H9 (cell line): ENCODE measurements at regions not wholly inside any gene's neighbourhood (a gene's known extent, or its start where the extent isn't known, plus 50 kb on each side); places are given as distances from the start of the nearest gene placed in this dataset.

ENCODE experiments used
- DNase-seq: peaks from one replicate; pipeline ENCODE4 v3.0.0-alpha.2; 2017
- H2AFZ ChIP-seq: one replicate; pipeline ENCODE4 v1.6.1; 2013; ENCODE audit warnings: mild to moderate bottlenecking, low read length, control low read depth, moderate library complexity
- H2AK5ac ChIP-seq: 2 replicates; pipeline ENCODE4 v1.6.1; 2013; ENCODE audit warnings: low read length, control low read depth, mixed read lengths; ENCODE audit not compliant: insufficient read length
- H2BK120ac ChIP-seq: one replicate; pipeline ENCODE4 v1.6.1; 2013; ENCODE audit warnings: low read depth, mild to moderate bottlenecking, low read length, control low read depth, inconsistent platforms; ENCODE audit not compliant: poor library complexity, severe bottlenecking
- H2BK12ac ChIP-seq: 2 replicates; pipeline ENCODE4 v1.6.1; 2013; ENCODE audit warnings: low read length, control low read depth, mixed read lengths, low read depth; ENCODE audit not compliant: insufficient read length
- H2BK15ac ChIP-seq: 2 replicates; pipeline ENCODE4 v1.6.1; 2013; ENCODE audit warnings: low read depth, low read length, control low read depth
- H2BK20ac ChIP-seq: one replicate; pipeline ENCODE4 v1.6.1; 2013; ENCODE audit warnings: low read depth, mild to moderate bottlenecking, low read length, control low read depth, inconsistent platforms; ENCODE audit not compliant: poor library complexity, severe bottlenecking
- H2BK5ac ChIP-seq: 2 replicates; pipeline ENCODE4 v1.6.1; 2013; ENCODE audit warnings: low read length, control low read depth, mixed read lengths; ENCODE audit not compliant: insufficient read length
- H3K14ac ChIP-seq: 2 replicates; pipeline ENCODE4 v1.6.1; 2013; ENCODE audit warnings: low read length, control low read depth; ENCODE audit not compliant: insufficient read depth
- H3K18ac ChIP-seq: 2 replicates; pipeline ENCODE4 v1.6.1; 2013; ENCODE audit warnings: low read depth, mild to moderate bottlenecking, mixed read lengths, low read length, control low read depth; ENCODE audit not compliant: insufficient read length
- H3K23ac ChIP-seq: 2 replicates; pipeline ENCODE4 v1.6.1; 2013; ENCODE audit warnings: low read length, control low read depth, mixed read lengths, low read depth; ENCODE audit not compliant: insufficient read length
- H3K23me2 ChIP-seq: 2 replicates; pipeline ENCODE4 v1.6.1; 2013; ENCODE audit warnings: low read depth, mild to moderate bottlenecking, mixed read lengths, low read length, control low read depth; ENCODE audit not compliant: insufficient read length, poor library complexity, severe bottlenecking
- H3K27ac ChIP-seq: 2 replicates; pipeline ENCODE4 v1.5.1; 2013; ENCODE audit warnings: low read length, control low read depth, mixed read lengths, low read depth; ENCODE audit not compliant: insufficient read length
- H3K27me3 ChIP-seq: 2 replicates; pipeline ENCODE4 v1.6.1; 2013; ENCODE audit warnings: low read length, control low read depth, inconsistent platforms; ENCODE audit not compliant: insufficient read depth
- H3K4ac ChIP-seq: 2 replicates; pipeline ENCODE4 v1.6.1; 2013; ENCODE audit warnings: low read depth, mild to moderate bottlenecking, control low read depth, inconsistent platforms, low read length, moderate library complexity
- H3K4me1 ChIP-seq: 2 replicates; pipeline ENCODE4 v1.6.1; 2013; ENCODE audit warnings: low read length, control low read depth, inconsistent platforms; ENCODE audit not compliant: insufficient read depth
- H3K4me2 ChIP-seq: 2 replicates; pipeline ENCODE4 v1.6.1; 2013; ENCODE audit warnings: low read length, control low read depth, mixed read lengths; ENCODE audit not compliant: insufficient read length, insufficient read depth
- H3K56ac ChIP-seq: 2 replicates; pipeline ENCODE4 v1.6.1; 2013; ENCODE audit warnings: low read depth, mild to moderate bottlenecking, mixed read lengths, low read length, control low read depth; ENCODE audit not compliant: insufficient read length
- H3K79me1 ChIP-seq: 2 replicates; pipeline ENCODE4 v1.6.1; 2013; ENCODE audit warnings: low read depth, mild to moderate bottlenecking, moderate library complexity, low read length, control low read depth, inconsistent platforms; ENCODE audit not compliant: insufficient read depth, poor library complexity, severe bottlenecking
- H3K79me2 ChIP-seq: 2 replicates; pipeline ENCODE4 v1.6.1; 2013; ENCODE audit warnings: low read length, control low read depth, inconsistent platforms; ENCODE audit not compliant: insufficient read depth
- H3K9ac ChIP-seq: 2 replicates; pipeline ENCODE4 v1.6.1; 2013; ENCODE audit warnings: low read length, control low read depth, mixed read lengths; ENCODE audit not compliant: insufficient read length; ENCODE audit errors: extremely low read depth
- H3K9me3 ChIP-seq: one replicate; pipeline ENCODE4 v1.6.1; 2013; ENCODE audit warnings: low read depth, low read length, inconsistent platforms; ENCODE audit not compliant: control insufficient read depth
- H3T11ph ChIP-seq: one replicate; pipeline ENCODE4 v1.6.1; 2013; ENCODE audit warnings: mild to moderate bottlenecking, low read length, control low read depth, inconsistent platforms
- H4K20me1 ChIP-seq: one replicate; pipeline ENCODE4 v1.6.1; 2013; ENCODE audit not compliant: control insufficient read depth, insufficient read length, insufficient read depth
- H4K5ac ChIP-seq: 2 replicates; pipeline ENCODE4 v1.6.1; 2013; ENCODE audit warnings: low read depth, mild to moderate bottlenecking, mixed read lengths, low read length, control low read depth; ENCODE audit not compliant: insufficient read length
- H4K8ac ChIP-seq: replicated peaks from 2 replicates; pipeline ENCODE4 v1.6.1; 2013; ENCODE audit warnings: low read length, control low read depth, mixed read lengths, low read depth; ENCODE audit not compliant: insufficient read length
- H4K91ac ChIP-seq: 2 replicates; pipeline ENCODE4 v1.6.1; 2013; ENCODE audit warnings: low read depth, mild to moderate bottlenecking, moderate library complexity, mixed read lengths, low read length, control low read depth; ENCODE audit not compliant: insufficient read length
- H3K27ac Mint-ChIP-seq, 3 experiments: 2 replicates in 2 of 3; 3 replicates in 1 of 3; pipeline ENCODE4 v1.8.0; 2020 to 2021; ENCODE audit warnings: mixed read lengths in 3 of 3, mild to moderate bottlenecking in 1 of 3, moderate library complexity in 1 of 3
- H3K27me3 Mint-ChIP-seq: 2 replicates; pipeline ENCODE4 v1.8.0; 2021; ENCODE audit warnings: low read depth, mild to moderate bottlenecking, moderate library complexity, mixed read lengths
- H3K36me3 Mint-ChIP-seq, 3 experiments: 2 replicates in 2 of 3; 3 replicates in 1 of 3; pipeline ENCODE4 v1.8.0; 2020 to 2021; ENCODE audit warnings: low read depth in 3 of 3, mixed read lengths in 3 of 3; ENCODE audit not compliant: insufficient read depth in 1 of 3
- H3K4me1 Mint-ChIP-seq, 2 experiments: 2 replicates each; pipeline ENCODE4 v1.8.0; 2020; ENCODE audit warnings: mixed read lengths in 2 of 2
- H3K4me3 Mint-ChIP-seq, 2 experiments: 2 replicates in 1 of 2; 3 replicates in 1 of 2; pipeline ENCODE4 v1.8.0; 2020 to 2021; ENCODE audit warnings: mild to moderate bottlenecking in 2 of 2, mixed read lengths in 2 of 2, moderate library complexity in 1 of 2
- H3K9me3 Mint-ChIP-seq, 2 experiments: 2 replicates in 1 of 2; 3 replicates in 1 of 2; pipeline ENCODE4 v1.8.0; 2020; ENCODE audit warnings: mild to moderate bottlenecking in 2 of 2, mixed read lengths in 2 of 2, moderate library complexity in 1 of 2
- CTCF ChIP-seq: fragments of 200-600 bp; sonication (generic); conservative IDR thresholded peaks from 3 replicates; pipeline ENCODE4 v1.8.0; 2021; ENCODE audit warnings: antibody characterized with exemption, mild to moderate bottlenecking
- WGBS: extraction: QIAGEN DNeasy Blood & Tissue Kit; methylation state at CpG from one replicate; pipeline ENCODE4 v1.1.7; 2013; ENCODE audit warnings: missing lambda C conversion rate, low lambda C conversion rate, mixed read lengths; ENCODE audit not compliant: insufficient read length; ENCODE audit errors: extremely low coverage; 5-methylcytosine and 5-hydroxymethylcytosine counted together

DNA sequence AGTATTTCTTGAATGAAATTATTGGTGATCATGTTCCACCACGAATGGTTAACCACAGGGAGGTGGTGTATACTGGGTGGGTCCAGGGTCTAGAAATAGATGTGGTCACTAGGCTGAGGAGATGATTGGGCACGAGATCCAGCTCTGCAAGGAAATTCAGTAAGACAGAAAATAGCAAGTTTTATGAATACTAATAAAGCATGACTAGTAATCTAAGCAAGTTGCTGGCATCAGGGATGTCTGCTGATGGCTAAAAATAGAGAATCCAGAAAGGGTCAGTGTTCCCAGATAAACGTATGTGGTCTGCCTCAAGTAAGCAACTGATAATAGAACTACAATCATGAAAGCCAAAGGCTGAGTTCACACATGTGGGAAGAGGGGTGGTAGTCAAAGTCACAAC is 108.3 kb upstream of the FRMD4B start:
- Histone ChIP-seq H3K9me3 (no peaks in the 10 kb centered on the region), H4K20me1 (no peaks in the 10 kb centered on the region), H3K23ac (no peak overlapping the region), H2AK5ac (no peak overlapping the region), H3T11ph (no peak overlapping the region), H2BK20ac (no peak overlapping the region), H2BK5ac (no peak overlapping the region), H2BK15ac (no peak overlapping the region), H3K4ac (no peak overlapping the region), H3K56ac (no peak overlapping the region), H2BK120ac (no peak overlapping the region), H3K18ac (no peak overlapping the region), H2AFZ (no peak overlapping the region), H3K23me2 (no peaks in the 10 kb centered on the region), H3K79me1 (no peaks in the 10 kb centered on the region), H4K8ac (no peak overlapping the region), H3K4me1 (peaks cover 3% of the 10 kb centered on the region; the same call in 1 of the 2 replicates), H4K91ac (no peak overlapping the region), H4K5ac (no peak overlapping the region), H3K27me3 (no peaks in the 10 kb centered on the region), H3K4me2 (no peak overlapping the region), H3K79me2 (0 out of 2 replicates have a peak, but pooled peaks cover 1% of the 10 kb centered on the region), H3K27ac (no peak overlapping the region), H3K14ac (no peak overlapping the region), H2BK12ac (no peak overlapping the region), H3K9ac (no peak overlapping the region)
- peaks cover 19 to 22% of the 10 kb centered on the region in 2 experiments for H3K4me1 Mint-ChIP-seq
- WGBS: no CpG with 5 or more reads among the region's 3 CpGs
- no peak for TF ChIP-seq CTCF
- H3K4me3 Mint-ChIP-seq: no peak overlapping the region
- H3K36me3 Mint-ChIP-seq: no peaks in the 10 kb centered on the region; a peak in 1 of 7 replicates
- DNase-seq: no peak
- peaks cover 4% of the 10 kb centered on the region; the same call in 1 of the 2 replicates for H3K27me3 Mint-ChIP-seq
- H3K27ac Mint-ChIP-seq: no peak overlapping the region
- no peaks in the 10 kb centered on the region for H3K9me3 Mint-ChIP-seq
